WTC11 (cell line): ENCODE measurements at regions not wholly inside any gene's neighbourhood (a gene's known extent, or its start where the extent isn't known, plus 50 kb on each side); places are given as distances from the start of the nearest gene placed in this dataset.

Source experiments
- ATF1 ChIP-seq: sonication (generic); formaldehyde crosslinking; IDR thresholded peaks from 2 replicates; pipeline ENCODE4 v1.8.1; 2023; ENCODE audit warnings: mild to moderate bottlenecking, moderate library complexity, missing genetic modification reagents
- CTCF ChIP-seq: fragments of 200-600 bp; IDR thresholded peaks from 2 replicates; pipeline ENCODE4 v1.8.0; 2022; ENCODE audit warnings: antibody characterized with exemption
- JUN ChIP-seq: sonication (generic); formaldehyde crosslinking; IDR thresholded peaks from 2 replicates; pipeline ENCODE4 v1.8.0; 2023; ENCODE audit warnings: mild to moderate bottlenecking, missing genetic modification reagents
- NFATC4 ChIP-seq: fragments of 250-450 bp; sonication (Bioruptor Pico); IDR thresholded peaks from 2 replicates; pipeline ENCODE4 v1.9.0; 2021; ENCODE audit warnings: mild to moderate bottlenecking
- NFYB ChIP-seq: sonication (generic); formaldehyde crosslinking; conservative IDR thresholded peaks from 2 replicates; pipeline ENCODE4 v1.8.0; 2022; ENCODE audit warnings: low read depth, missing genetic modification reagents
- NR2C2 ChIP-seq: sonication (generic); formaldehyde crosslinking; IDR thresholded peaks from 2 replicates; pipeline ENCODE4 v1.8.0; 2022; ENCODE audit warnings: mild to moderate bottlenecking, missing genetic modification reagents
- SP1 ChIP-seq: sonication (generic); formaldehyde crosslinking; conservative IDR thresholded peaks from 2 replicates; pipeline ENCODE4 v1.8.1; 2022; ENCODE audit warnings: missing genetic modification reagents
- ZBTB43 ChIP-seq: sonication (generic); formaldehyde crosslinking; IDR thresholded peaks from 2 replicates; pipeline ENCODE4 v1.8.1; 2023; ENCODE audit warnings: mild to moderate bottlenecking, missing genetic modification reagents
- ZNF219 ChIP-seq: sonication (generic); formaldehyde crosslinking; IDR thresholded peaks from 2 replicates; pipeline ENCODE4 v1.8.0; 2023; ENCODE audit warnings: missing genetic modification reagents, mild to moderate bottlenecking, borderline replicate concordance

DNA sequence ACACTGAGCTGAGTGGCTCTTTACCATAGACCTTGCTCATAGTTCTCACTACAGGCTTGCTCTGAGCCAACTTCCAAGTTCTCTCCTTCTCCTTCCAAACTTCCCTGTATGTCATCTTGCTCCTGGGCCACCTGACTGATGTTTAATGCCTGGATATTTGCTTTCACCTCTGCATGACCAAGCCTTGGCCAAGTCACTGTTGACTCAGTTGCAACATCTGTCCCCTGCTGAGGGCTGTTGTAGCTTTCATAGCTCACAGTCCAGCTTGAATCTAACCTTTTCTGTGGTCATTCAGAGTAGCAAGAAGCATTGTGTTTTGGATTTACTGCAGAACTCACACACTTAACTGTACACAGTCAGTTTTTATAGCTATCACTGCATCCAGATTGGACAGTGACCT lies 171.8 kb upstream of the ROPN1 start:
- TF ChIP-seq CTCF (no peak), JUN (CRISPR knock-in tag) (no peak), ATF1 (CRISPR knock-in tag) (no peak), ZNF219 (no peak), NFATC4 (CRISPR knock-in tag) (no peak), SP1 (CRISPR knock-in tag) (no peak), NR2C2 (CRISPR knock-in tag) (no peak), ZBTB43 (no peak), NFYB (CRISPR knock-in tag) (no peak)
